GM21723 (cell line): ENCODE measurements at regions not wholly inside any gene's neighbourhood (a gene's known extent, or its start where the extent isn't known, plus 50 kb on each side); places are given as distances from the start of the nearest gene placed in this dataset.

Experiments used
- ATAC-seq: cut with Tn5 transposase; IDR thresholded peaks from one replicate; pipeline ENCODE4 v1.9.1; 2021; ENCODE audit warnings: mild to moderate bottlenecking, moderate library complexity; ENCODE audit not compliant: unreplicated experiment

DNA sequence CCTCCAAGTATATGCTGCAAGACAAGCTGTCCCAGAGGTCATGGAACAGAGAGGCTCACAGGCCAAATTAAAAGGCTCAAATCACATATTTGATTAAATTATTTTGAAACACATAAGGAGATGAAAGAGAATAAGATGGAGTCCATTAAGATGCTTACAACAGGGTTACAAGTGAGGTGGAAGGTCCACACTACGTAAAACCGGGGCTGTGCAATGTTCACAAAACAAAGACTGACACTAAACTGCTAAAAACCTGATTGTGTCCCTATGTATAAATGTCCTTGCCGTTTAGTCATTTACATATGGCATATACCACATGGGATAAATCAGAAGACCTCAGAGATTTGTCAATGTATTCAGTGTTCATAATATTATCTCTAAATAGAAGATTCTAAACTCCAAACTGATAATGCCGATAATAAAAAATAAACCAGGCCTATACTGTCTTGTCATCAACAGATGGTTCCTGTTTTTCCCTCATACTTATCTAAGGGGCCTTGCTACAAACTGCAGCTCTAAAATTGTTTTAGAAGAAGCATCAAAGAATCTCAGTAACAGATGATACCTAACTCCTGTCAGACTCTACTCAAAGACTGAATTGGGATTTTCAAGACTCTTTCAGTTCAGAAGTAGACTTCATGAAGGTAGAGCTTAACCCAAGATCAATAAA is 51.8 kb upstream of the RIPOR2 start:
- no peak for ATAC-seq

GRCh38 chr6:24988562-24988961 is 52.8 kb upstream of the RIPOR2 start:
- no peak for ATAC-seq

GRCh38 chr6:24990236-24990845 is 54.6 kb upstream of the RIPOR2 start:
- ATAC-seq: no peak

- ATAC-seq: peak; percentile 22
Measured at GRCh38 chr6:24990944-24991809, 55.4 kb upstream of the RIPOR2 start.

DNA sequence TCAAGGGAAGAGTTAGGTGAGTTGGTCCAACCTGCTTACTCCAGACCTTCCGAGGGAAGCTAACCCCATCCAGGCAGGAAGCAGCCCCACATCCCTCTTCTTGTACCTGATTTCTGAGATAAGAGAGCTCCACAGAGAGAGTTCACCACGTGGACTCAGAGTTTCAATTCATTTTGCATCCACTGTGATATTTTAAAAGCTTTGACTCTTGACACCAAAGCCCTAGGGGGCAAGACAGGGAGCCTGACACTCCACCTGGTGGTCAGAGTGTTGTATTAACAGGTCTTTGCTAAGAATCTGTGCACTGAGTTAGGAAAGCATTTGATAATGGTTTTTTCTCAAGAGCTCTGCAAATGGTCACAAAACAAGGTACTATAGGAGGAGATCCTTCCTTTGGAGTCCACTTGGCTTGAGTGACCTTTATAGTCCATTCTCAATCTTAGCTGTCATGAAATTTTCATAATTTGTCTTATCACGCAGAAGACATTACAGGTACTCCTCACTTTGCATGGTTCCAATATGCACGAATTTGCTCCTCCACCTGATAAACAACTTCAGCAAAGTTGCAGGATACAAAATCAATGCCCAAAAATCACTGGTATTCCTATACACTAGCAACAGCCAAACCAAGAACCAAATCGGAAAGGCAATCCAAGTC is 56.2 kb upstream of the RIPOR2 start:
- ATAC-seq: peak; percentile 88

- no peak for ATAC-seq
Measured at GRCh38 chr6:24994812-24995211, 59.1 kb upstream of the RIPOR2 start.

DNA sequence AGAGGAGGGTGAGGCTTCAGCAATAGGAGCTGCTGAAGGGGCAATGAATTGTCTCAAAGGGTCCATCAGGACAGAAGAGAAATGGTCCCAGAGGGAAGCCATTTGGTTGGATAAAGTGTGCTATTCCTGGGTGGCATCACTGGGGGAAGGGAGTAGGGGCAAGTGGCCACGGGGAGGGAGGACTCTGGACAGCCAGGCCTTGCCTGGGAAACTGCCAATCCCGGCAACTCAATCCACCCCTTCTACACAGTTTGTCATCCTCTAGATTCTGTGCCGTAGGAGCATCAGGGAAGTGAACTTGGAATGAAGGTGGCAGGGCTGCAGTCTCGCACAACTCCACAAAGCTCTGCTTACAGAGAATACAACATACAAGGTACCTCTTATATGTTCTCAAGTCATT is 59.5 kb upstream of the RIPOR2 start:
- no peak for ATAC-seq

- no peak for ATAC-seq
Measured at GRCh38 chr6:24996269-24996836, 60.6 kb upstream of the RIPOR2 start.

DNA sequence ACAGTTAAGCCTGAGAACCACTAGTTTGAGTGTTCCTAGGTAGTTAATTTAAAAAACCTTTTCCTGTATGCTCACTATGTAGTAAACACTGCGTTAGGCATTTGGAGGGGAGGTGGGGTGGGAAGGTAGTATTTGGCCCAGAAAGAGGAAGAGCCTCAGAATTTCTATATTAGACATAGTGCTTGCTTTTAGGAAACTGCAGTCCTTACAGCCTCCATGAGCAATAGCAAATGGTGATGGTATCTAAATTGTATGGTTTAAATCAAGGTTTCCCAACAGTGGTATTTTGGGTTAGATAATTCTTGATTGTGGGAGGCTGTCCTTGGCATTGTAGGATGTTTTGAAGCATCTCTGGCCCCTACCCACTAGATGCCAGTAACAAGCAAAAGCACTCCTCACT is 61.5 kb upstream of the RIPOR2 start:
- ATAC-seq: no peak

DNA sequence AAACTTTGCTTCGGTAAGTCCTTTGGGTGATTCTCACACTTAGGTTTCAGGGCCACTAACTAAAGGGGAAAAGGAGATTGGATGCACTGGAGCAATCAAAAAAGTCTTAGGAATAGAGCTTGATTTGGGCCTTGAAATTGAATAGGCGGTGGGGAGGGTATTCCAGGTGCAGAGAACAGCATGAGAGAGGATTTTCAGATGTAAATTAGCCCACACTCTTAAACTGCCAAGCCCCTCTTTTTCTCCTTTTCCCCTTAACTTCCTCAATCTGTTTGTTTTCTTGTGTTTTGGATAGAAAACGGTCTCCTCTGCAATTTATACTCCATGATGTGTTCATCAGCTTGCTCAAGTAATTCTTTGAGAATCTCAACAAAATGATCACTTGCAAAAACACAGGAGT is 62.1 kb upstream of the RIPOR2 start:
- ATAC-seq: no peak

- ATAC-seq: no peak
Measured at GRCh38 chr6:25002326-25003091, 66.7 kb upstream of the RIPOR2 start.

DNA sequence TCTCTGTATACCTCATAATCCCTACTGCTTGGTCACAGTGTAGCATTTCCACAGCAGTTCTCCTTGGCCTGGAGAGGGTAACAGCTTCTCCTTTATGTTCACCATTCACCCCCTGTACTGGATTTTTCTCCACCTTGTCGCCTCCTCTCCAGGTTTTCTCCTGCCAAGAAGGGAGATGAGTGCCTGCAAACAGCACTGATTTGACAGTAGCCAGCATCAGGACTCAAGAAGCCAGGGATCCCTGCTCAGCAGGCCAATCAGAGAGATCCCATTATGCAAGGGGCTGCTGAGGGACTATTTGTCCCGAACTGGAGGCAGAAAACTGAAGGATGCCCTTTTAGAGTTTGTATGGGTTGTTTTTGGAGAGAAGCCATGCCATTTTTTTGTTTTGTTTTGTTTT is 68.6 kb upstream of the RIPOR2 start:
- no peak for ATAC-seq

GRCh38 chr6:25005010-25005409 is 69.2 kb upstream of the RIPOR2 start:
- ATAC-seq: no peak

GRCh38 chr6:25006075-25006474 is 70.3 kb upstream of the RIPOR2 start:
- ATAC-seq: no peak

- ATAC-seq: no peak
Measured at GRCh38 chr6:25006565-25007001, 70.8 kb upstream of the RIPOR2 start.

DNA sequence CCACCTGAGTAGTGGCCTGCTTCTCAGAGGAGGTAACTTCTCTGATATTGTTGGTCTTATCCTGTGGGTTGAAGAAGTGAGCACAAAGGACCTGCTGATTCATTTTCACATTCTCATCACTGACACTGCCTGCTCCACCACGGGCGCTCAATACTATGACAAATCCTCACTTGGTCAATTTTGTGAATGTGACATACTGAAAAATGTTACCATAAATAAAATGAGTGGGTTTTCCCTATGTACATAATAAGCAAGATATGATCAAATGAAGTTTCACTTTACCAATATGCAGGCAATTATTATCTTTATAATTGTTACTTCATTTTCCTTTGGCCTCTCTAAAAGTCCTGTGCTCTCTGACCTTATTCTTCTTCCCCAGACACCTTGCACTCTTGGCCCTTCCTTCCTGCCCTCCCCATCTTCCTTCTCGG is 71.5 kb upstream of the RIPOR2 start:
- peak; percentile 85 for ATAC-seq

DNA sequence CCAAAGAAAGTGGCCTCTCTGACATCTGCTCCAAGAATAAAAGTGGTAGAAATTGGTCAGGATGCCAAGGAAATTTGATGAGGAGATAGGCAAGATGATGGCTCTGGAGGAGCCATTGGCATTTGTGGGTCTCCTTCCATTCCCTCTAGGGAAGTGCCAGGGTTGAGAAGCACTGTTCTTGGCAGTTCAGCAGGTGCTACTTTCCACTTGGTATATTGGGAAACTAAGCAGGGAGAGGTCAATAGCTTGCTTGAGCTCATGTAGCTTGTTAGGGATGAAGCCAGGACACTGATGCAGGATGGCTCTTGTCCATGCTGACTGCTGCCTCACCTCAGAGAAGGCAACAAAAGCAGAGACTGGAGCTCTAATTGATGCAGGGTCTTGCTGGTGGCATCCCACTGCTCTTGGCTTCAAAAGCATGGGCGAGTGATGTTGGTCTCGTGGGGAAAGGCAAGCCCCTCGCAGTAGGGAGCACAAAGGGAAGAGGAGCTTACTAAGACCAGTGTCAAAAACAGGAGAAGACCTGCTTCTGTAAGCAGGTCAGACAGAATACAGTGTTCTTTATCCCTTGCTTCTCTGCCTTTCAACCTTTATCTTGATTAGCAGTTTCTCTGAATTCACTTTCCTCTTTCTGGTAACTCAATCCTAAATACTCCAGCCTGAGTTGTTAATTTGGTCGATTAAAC is 73.1 kb upstream of the RIPOR2 start:
- no peak for ATAC-seq

GRCh38 chr6:25009393-25009710 is 73.6 kb upstream of the RIPOR2 start:
- no peak for ATAC-seq

- no peak for ATAC-seq
Measured at GRCh38 chr6:25010176-25010575, 74.4 kb upstream of the RIPOR2 start.
